ENCODE measurements at regions not wholly inside any gene's neighbourhood (a gene's known extent, or its start where the extent isn't known, plus 50 kb on each side); places are given as distances from the start of the nearest gene placed in this dataset.

DNA sequence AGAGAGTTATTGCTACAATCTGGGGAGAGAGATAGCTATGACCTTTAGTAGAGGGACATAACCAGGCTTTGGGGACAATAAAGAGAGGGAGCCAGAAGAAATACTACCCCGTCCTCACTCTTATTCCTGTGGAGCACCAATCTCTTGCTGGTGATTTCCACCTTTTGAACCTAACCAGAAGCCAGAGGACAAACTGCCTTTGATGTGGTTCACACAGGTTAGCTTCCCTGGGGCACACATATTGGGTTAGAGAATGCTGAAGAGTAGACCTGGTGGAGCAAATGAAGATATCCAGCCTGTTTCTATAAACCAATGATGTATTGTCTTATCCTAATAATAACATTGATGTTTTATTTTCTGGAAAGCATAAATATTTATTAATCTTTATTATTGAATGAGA is 399.3 kb downstream of the HTR7 start:
- 74 to 79% (median 77%) methylated on average over 1 of the region's 1 CpG for WGBS, 4 donors
- Histone ChIP-seq H3K27me3 (no peaks in the 10 kb centered on the region), H3K4me1 (replicated peaks in 1 of 2) (no peaks in the 10 kb centered on the region), H3K9me3 (replicated peaks in 1 of 3) (no peaks in the 10 kb centered on the region), H3K36me3 (replicated peaks in 1 of 2) (no peaks in the 10 kb centered on the region), H3K4me3 (no peak overlapping the region), H3K27ac (no peak overlapping the region)
- DNase-seq, result no peak
- intact Hi-C loops (cut with DNase I), result no loop called here
- TF ChIP-seq CTCF (IDR thresholded peaks at IDR 0.05) (no peak), POLR2A (IDR thresholded peaks at IDR 0.05) (no peak)

DNA sequence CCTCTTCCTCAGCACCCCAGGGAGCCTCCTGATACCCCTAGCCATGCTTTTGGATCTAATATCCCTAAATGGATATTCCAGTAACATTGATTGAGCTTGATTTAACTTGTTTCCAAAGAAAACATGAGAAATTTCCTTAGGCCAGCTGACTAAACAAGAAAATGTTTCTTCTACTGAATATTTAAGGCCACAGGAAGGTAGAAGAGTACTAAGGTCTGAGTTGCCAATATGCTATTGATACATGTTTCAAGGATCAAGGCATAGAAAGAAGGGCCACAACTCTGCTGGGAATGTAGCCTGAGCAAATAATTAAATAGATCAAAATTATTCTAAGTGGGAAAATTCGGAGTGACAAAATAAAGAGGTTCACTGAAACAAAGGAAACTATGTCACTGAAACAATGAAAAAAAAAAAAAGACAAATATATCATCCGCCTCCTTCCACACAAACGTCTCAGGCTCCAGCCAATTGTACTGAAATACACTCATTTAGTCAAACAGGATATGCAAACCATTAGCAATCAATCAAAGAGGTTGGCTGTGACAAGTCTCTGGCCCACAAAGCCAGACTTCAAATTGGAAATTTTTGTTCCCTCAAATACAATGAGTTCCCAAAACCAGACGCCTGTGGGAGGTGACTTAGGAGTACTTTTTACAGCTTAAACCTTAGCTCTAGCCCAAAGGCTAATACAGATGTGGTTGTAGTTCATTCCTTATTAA is 396.2 kb downstream of the HTR7 start:
- Histone ChIP-seq H3K4me3 (no peak overlapping the region), H3K4me1 (replicated peaks in 1 of 2) (no peaks in the 10 kb centered on the region), H3K27me3 (no peaks in the 10 kb centered on the region), H3K27ac (no peak overlapping the region), H3K9me3 (replicated peaks in 1 of 3) (no peaks in the 10 kb centered on the region), H3K36me3 (replicated peaks in 1 of 2) (no peaks in the 10 kb centered on the region)
- intact Hi-C loops (cut with DNase I), result no loop called here
- WGBS, 4 donors, result 35 to 46% (median 41%) methylated on average over 4 of the region's 4 CpGs
- DNase-seq, result no peak
- TF ChIP-seq CTCF (IDR thresholded peaks at IDR 0.05) (no peak), POLR2A (IDR thresholded peaks at IDR 0.05) (no peak)

DNA sequence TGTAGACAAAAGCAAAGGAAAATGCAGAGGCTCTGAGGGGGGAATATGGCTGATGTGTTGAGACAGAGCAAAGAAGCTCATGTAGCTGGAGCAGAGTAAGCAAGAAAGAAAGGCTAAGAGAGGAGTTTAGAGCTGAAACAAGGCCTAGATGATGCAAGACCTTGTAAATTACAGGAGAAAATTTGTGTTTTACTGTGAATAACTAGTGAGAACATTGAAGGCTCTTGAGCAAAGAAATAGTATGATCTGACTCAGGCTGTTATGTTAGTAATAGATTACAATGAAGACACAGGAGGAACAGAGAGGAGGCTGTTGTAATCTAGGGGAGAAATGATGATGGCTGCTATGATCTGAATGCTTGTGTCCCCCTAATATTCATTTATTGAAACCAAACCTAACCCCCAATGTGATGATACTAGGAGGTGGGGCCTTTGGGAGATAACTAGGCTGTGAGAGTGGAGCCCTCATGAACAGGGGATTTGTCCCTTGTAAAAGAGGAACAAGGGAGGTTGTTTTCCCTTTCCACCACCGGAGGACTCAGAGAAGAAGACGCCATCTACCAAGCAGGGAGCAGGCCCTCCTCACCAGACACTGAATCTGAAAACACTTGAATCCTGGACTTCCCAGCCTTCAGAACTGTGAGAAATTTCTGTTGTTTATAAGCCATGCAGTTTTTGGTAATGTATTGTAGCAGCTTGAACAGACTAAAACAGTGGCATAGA is 394.9 kb downstream of the HTR7 start:
- 75 to 96% (median 90%) methylated on average over 2 of the region's 2 CpGs for WGBS, 4 donors
- intact Hi-C loops (cut with DNase I), result no loop called here
- no peaks in the 10 kb centered on the region for H3K36me3 ChIP-seq (replicated peaks in 1 of 2)

DNA sequence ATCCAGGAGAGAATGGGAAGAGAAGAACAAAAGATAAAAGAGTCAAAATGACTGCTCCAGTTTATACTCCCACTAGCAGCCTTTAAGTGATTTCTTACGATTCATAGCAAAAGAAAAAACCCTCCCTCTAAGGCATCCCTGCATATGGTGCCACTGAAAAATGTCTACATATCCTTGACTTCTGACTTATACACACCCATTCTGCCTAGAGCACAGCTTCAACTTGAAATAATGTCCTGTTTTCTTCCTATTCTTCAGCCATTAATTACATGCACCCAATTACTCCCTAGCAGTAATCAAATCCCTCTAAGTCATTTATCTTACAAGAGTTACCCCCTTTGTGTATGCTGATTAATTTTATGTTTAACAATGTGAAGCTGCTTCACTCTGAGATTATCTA is 393.5 kb downstream of the HTR7 start:
- WGBS, 4 donors, result 22 to 40% (median 35%) methylated on average over 1 of the region's 1 CpG
- intact Hi-C loops (cut with DNase I), result no loop called here
- no peak for DNase-seq
- H3K9me3 ChIP-seq (replicated peaks in 1 of 3), result no peaks in the 10 kb centered on the region
- no peak for TF ChIP-seq CTCF (IDR thresholded peaks at IDR 0.05)
- TF ChIP-seq POLR2A (IDR thresholded peaks at IDR 0.05), result no peak
- no peaks in the 10 kb centered on the region for H3K4me1 ChIP-seq (replicated peaks in 1 of 2)
- no peaks in the 10 kb centered on the region for H3K27me3 ChIP-seq
- no peak overlapping the region for H3K27ac ChIP-seq
- no peak overlapping the region for H3K4me3 ChIP-seq
- no peaks in the 10 kb centered on the region for H3K36me3 ChIP-seq (replicated peaks in 1 of 2)

More for the DNA sequence above, 394.9 kb downstream of the HTR7 start:
- Histone ChIP-seq H3K4me3 (no peak overlapping the region), H3K27me3 (no peaks in the 10 kb centered on the region), H3K9me3 (replicated peaks in 1 of 3) (no peaks in the 10 kb centered on the region), H3K27ac (no peak overlapping the region), H3K4me1 (replicated peaks in 1 of 2) (no peaks in the 10 kb centered on the region)
- TF ChIP-seq POLR2A (IDR thresholded peaks at IDR 0.05) (no peak), CTCF (IDR thresholded peaks at IDR 0.05) (no peak)
- no peak for DNase-seq

All from adrenal gland (tissue), 9 donors.